Stimulated activated CD4-positive, alpha-beta T cell treated with anti-CD3 and anti-CD28 coated beads, Interleukin-15, amount 100 ng/mL, for 48 hours (primary cell): ENCODE measurements at regions not wholly inside any gene's neighbourhood (a gene's known extent, or its start where the extent isn't known, plus 50 kb on each side); places are given as distances from the start of the nearest gene placed in this dataset.
"Not testable (repeated sequence)": the region's sequence is repeated elsewhere in the genome, so short reads cannot be mapped to it uniquely, and the experiment has no call there.

Experiments used
- DNase-seq, 2 donors: peaks; one replicate each; pipeline ENCODE4 v3.0.0-alpha.2; 2020; ENCODE audit warnings: low read depth in 2 of 2

- DNase-seq = no peak
These were observed 321.9 kb downstream of the ACTR3B start for GRCh38 chr7:153081496-153081895.

- no peak for DNase-seq
These were observed 324.7 kb downstream of the ACTR3B start for GRCh38 chr7:153084278-153084677.

- no peak for DNase-seq
These were observed 327.9 kb downstream of the ACTR3B start for GRCh38 chr7:153087498-153087897.

GRCh38 chr7:153088601-153089000 lies 329.0 kb downstream of the ACTR3B start:
- DNase-seq = no peak

- DNase-seq = no peak
These were observed 330.7 kb downstream of the ACTR3B start for GRCh38 chr7:153090209-153090608.

- no peak for DNase-seq
These were observed 331.2 kb downstream of the ACTR3B start for GRCh38 chr7:153090764-153091163.

- no peak for DNase-seq
These were observed 331.9 kb downstream of the ACTR3B start for GRCh38 chr7:153091477-153091876.

- no peak for DNase-seq
These were observed 338.1 kb downstream of the ACTR3B start for GRCh38 chr7:153097511-153098201.

GRCh38 chr7:153099235-153099634 lies 339.7 kb downstream of the ACTR3B start:
- no peak for DNase-seq

- no peak for DNase-seq
These were observed 341.2 kb downstream of the ACTR3B start for GRCh38 chr7:153100691-153101237.

- no peak for DNase-seq
These were observed 343.6 kb downstream of the ACTR3B start for GRCh38 chr7:153103202-153103601.

GRCh38 chr7:153107826-153108225 lies 348.3 kb downstream of the ACTR3B start:
- no peak for DNase-seq

- DNase-seq = no peak
These were observed 350.0 kb downstream of the ACTR3B start for GRCh38 chr7:153109566-153109965.

- DNase-seq = no peak
These were observed 351.1 kb downstream of the ACTR3B start for GRCh38 chr7:153110606-153111005.

GRCh38 chr7:153122255-153122654 lies 362.7 kb downstream of the ACTR3B start:
- DNase-seq = not testable (repeated sequence)

- no peak for DNase-seq
These were observed 370.5 kb downstream of the ACTR3B start for GRCh38 chr7:153130052-153130451.

GRCh38 chr7:153151766-153152165 lies 392.2 kb downstream of the ACTR3B start:
- DNase-seq = no peak

GRCh38 chr7:153152801-153153422 lies 393.4 kb downstream of the ACTR3B start:
- DNase-seq = no peak

GRCh38 chr7:153158149-153158548 lies 398.6 kb downstream of the ACTR3B start:
- DNase-seq = no peak

- no peak for DNase-seq
These were observed 410.7 kb downstream of the ACTR3B start for GRCh38 chr7:153170287-153170686.

GRCh38 chr7:153185936-153186335 lies 426.4 kb downstream of the ACTR3B start:
- DNase-seq = no peak

- DNase-seq = no peak
These were observed 428.6 kb downstream of the ACTR3B start for GRCh38 chr7:153188161-153188560.

GRCh38 chr7:153188630-153189029 lies 429.1 kb downstream of the ACTR3B start:
- DNase-seq = no peak
